ENCODE measurements at regions not wholly inside any gene's neighbourhood (a gene's known extent, or its start where the extent isn't known, plus 50 kb on each side); places are given as distances from the start of the nearest gene placed in this dataset.
A peak's percentile ranks its signal among the peaks of the same experiment; 100 is the strongest.

DNA sequence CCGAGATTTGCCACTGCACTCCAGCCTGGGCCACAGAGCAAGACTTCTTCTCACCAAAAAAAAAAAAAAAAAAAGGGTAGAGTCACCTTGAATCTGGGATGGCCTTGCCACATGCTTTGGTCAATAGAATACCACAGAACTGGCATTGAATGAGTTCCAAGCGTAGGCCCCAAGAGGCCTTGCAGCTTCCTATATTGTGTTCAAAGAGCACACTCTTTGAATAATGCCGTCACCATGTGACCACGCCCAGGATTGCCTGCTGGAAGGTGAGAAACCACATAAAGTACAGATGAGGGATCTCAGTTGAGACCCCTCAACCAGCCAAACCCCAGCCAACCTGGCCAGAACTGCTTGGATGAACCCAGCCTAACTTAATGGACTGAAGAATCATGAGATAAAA is 239.2 kb upstream of the AMIGO2 start:
- DNase-seq (ENCODE audit: low spot score), result no peak
- in situ Hi-C loops (cut with MboI; ENCODE audit: low sequenced_read_pairs, unreplicated experiment), result no loop called here
- TF ChIP-seq, protein P1, sequence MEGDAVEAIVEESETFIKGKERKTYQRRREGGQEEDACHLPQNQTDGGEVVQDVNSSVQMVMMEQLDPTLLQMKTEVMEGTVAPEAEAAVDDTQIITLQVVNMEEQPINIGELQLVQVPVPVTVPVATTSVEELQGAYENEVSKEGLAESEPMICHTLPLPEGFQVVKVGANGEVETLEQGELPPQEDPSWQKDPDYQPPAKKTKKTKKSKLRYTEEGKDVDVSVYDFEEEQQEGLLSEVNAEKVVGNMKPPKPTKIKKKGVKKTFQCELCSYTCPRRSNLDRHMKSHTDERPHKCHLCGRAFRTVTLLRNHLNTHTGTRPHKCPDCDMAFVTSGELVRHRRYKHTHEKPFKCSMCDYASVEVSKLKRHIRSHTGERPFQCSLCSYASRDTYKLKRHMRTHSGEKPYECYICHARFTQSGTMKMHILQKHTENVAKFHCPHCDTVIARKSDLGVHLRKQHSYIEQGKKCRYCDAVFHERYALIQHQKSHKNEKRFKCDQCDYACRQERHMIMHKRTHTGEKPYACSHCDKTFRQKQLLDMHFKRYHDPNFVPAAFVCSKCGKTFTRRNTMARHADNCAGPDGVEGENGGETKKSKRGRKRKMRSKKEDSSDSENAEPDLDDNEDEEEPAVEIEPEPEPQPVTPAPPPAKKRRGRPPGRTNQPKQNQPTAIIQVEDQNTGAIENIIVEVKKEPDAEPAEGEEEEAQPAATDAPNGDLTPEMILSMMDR (IDR thresholded peaks at IDR 0.05; ENCODE audit: borderline replicate concordance, control extremely low read depth, extremely low read depth, insufficient read depth, missing control alignments), result no peak

DNA sequence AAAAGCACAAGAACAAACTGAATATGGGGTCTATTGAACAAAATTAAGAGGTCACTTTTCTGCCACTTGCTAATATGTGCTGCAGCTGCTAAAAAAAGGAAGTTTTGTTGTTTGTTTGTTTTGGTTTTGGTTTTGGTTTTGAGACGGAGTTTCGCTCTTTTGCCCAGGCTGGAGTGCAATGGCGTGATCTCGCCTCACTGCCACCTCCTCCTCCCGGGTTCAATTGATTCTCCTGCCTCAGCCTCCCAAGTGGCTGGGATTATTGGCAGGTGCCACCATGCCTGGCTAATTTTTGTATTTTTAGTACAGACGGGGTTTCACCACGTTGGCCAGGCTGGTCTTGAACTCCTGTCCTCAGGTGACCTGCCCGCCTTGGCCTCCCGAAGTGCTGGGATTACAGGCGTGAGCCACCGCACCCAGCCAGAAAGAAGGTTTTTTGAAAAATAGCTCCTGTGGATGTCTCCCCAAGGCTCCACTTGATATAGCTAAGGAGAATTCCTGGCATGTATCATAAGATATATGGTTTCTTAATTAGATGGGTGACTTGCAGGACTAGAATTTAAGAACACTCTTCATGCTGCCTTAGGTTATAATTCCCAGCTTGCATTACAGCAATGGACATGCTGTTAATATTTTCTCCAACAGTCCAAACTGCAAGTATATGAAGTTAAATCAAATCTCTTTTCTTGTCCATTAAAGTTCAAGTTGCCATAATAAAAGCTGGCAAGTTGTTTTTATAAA is 237.6 kb upstream of the AMIGO2 start:
- in situ Hi-C loops (cut with MboI; ENCODE audit: low sequenced_read_pairs, unreplicated experiment), result no loop called here
- TF ChIP-seq, protein P1 (IDR thresholded peaks at IDR 0.05; ENCODE audit: borderline replicate concordance, control extremely low read depth, extremely low read depth, insufficient read depth, missing control alignments), result no peak
- peak; percentile 31 for DNase-seq (ENCODE audit: low spot score)

DNA sequence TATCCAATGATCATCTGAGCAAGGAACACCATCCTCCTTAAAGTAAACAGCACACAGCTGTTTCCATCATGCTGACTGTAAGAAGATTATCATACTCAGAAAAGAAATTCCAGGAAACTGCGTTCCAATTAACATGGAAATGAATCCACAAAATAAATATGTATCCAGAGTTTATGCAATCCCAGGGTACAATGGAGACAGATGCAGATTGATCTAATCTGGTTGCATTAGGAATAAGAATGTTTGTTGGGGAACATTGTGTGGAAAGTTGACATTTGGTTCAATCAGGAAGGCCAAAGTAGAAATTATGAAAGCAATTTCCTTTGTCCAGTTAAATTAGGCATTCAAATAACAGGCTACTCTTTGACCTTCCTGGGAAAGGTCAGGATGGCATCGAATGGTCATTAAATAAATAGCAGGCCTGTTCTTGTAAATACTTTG is 236.9 kb upstream of the AMIGO2 start:
- TF ChIP-seq, protein P1 (IDR thresholded peaks at IDR 0.05; ENCODE audit: borderline replicate concordance, control extremely low read depth, extremely low read depth, insufficient read depth, missing control alignments), result no peak
- in situ Hi-C loops (cut with MboI; ENCODE audit: low sequenced_read_pairs, unreplicated experiment), result no loop called here
- DNase-seq (ENCODE audit: low spot score), result no peak

DNA sequence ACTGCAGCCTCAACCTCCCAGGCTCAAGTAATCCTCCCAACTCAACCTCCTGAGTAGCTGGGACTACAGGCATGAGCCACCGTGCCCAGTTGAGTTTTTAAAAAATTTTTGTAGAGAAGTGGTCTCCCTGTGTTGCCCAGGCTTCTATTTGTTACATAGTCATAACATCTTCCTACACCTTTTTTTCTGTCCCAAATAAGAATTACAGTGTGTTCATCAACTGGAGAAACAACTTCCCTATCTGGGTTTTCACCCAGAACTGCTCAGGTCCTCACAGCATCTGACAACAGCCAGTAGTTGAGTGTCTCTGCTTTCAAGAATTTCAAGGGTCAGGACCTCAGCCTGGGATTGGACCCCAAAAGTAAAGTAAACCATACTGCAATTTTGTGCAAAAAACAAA is 235.2 kb upstream of the AMIGO2 start:
- in situ Hi-C loops (cut with MboI; ENCODE audit: low sequenced_read_pairs, unreplicated experiment), result no loop called here
- TF ChIP-seq, protein P1 (IDR thresholded peaks at IDR 0.05; ENCODE audit: borderline replicate concordance, control extremely low read depth, extremely low read depth, insufficient read depth, missing control alignments), result no peak
- DNase-seq (ENCODE audit: low spot score), result no peak

DNA sequence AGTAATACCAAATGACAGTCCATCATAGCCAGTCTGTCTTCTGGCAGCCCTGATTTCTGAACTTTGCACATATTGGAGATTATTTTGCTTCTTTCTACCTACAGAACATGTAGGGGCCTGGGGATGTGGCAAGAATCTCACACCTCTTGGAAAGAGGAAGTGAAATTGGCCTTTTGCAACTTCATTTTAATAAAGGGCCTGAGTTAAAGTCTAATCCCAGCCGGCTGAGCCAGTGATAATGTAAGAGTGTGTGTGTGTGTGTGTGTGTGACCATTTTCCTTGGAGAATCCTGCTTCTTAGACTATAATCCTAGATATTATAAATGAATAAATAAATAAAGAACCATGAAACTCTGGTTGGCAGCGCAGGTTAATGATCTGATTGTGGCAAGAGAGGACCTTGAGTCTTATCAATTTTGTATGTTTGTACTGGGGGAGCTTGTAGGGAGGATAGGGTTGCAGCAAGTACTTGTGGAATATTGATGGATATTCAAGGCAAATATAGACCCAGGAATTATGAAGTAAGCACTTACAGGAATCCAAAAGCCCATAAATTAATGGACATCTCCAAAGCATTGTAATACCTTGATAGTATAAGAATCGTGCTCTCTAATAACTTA is 233.2 kb upstream of the AMIGO2 start:
- in situ Hi-C loops (cut with MboI; ENCODE audit: low sequenced_read_pairs, unreplicated experiment), result no loop called here
- TF ChIP-seq, protein P1 (IDR thresholded peaks at IDR 0.05; ENCODE audit: borderline replicate concordance, control extremely low read depth, extremely low read depth, insufficient read depth, missing control alignments), result no peak
- DNase-seq (ENCODE audit: low spot score), result peak; percentile 49

DNA sequence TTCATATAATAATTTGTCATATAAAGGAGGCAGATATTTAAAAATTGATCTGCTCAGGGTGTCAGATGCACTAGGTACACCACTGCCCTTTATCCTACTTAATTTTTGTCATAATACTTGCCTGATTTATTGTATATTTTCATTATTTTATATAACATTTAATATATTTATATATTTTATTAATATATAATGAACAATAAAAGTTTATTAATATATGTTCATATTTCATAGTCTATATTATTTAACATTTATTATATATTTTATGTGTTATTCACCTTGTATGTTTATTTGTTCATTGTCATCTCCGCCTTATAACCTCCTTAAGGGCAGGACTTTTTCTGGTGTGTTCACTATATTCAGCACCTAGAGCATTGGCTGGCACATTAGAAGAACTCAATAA is 232.4 kb upstream of the AMIGO2 start:
- DNase-seq (ENCODE audit: low spot score), result no peak
- TF ChIP-seq, protein P1 (IDR thresholded peaks at IDR 0.05; ENCODE audit: borderline replicate concordance, control extremely low read depth, extremely low read depth, insufficient read depth, missing control alignments), result no peak
- in situ Hi-C loops (cut with MboI; ENCODE audit: low sequenced_read_pairs, unreplicated experiment), result no loop called here
